Vagina (tissue), 2 donors: ENCODE measurements at regions not wholly inside any gene's neighbourhood (a gene's known extent, or its start where the extent isn't known, plus 50 kb on each side); places are given as distances from the start of the nearest gene placed in this dataset.

Source experiments
- CTCF ChIP-seq, 3 experiments: fragments of 450-650 bp in 2 of 3; fragments of 200-600 bp in 1 of 3; sonication (generic) in 1 of 3; IDR thresholded peaks; one replicate each; pipeline ENCODE4 v1.5.1; 2017 to 2019; ENCODE audit warnings: antibody characterized with exemption in 3 of 3, mild to moderate bottlenecking in 2 of 3, moderate library complexity in 2 of 3
- POLR2A ChIP-seq, 2 donors: fragments of 450-650 bp; IDR thresholded peaks; one replicate each; pipeline ENCODE4 v1.6.1; 2017; ENCODE audit warnings: antibody characterized with exemption in 2 of 2, mild to moderate bottlenecking in 2 of 2, moderate library complexity in 2 of 2
- POLR2AphosphoS5 ChIP-seq, 2 donors: sonication (generic); formaldehyde crosslinking; IDR thresholded peaks; one replicate each; pipeline ENCODE4 v1.9.0; 2017; ENCODE audit warnings: antibody characterized with exemption in 2 of 2, mild to moderate bottlenecking in 2 of 2, low read depth in 1 of 2; ENCODE audit not compliant: insufficient read depth in 1 of 2

- TF ChIP-seq CTCF (IDR thresholded peaks at IDR 0.05) (no peak), POLR2A (IDR thresholded peaks at IDR 0.05) (no peak), POLR2AphosphoS5 (IDR thresholded peaks at IDR 0.05; ENCODE audit: insufficient read depth in 1 of 2, low read depth in 1 of 2) (no peak)
These were observed 52.5 kb upstream of the FST start for GRCh38 chr5:53427965-53428364.
